GM12865 (cell line): ENCODE measurements at regions not wholly inside any gene's neighbourhood (a gene's known extent, or its start where the extent isn't known, plus 50 kb on each side); places are given as distances from the start of the nearest gene placed in this dataset.

Experiments used
- DNase-seq: peaks from one replicate; pipeline ENCODE4 v3.0.0; 2010; ENCODE audit warnings: low read depth
- H3K4me3 ChIP-seq: 2 replicates; pipeline ENCODE4 v1.5.1; 2011; ENCODE audit warnings: mild to moderate bottlenecking, low read depth, low read length, control low read depth
- TF ChIP-seq, protein P1 (sequence below): IDR thresholded peaks from 2 replicates; pipeline ENCODE4 v1.5.1; 2011; ENCODE audit warnings: low read length, control low read depth, low read depth, inconsistent platforms; ENCODE audit not compliant: insufficient read depth; ENCODE audit errors: missing control alignments

DNA sequence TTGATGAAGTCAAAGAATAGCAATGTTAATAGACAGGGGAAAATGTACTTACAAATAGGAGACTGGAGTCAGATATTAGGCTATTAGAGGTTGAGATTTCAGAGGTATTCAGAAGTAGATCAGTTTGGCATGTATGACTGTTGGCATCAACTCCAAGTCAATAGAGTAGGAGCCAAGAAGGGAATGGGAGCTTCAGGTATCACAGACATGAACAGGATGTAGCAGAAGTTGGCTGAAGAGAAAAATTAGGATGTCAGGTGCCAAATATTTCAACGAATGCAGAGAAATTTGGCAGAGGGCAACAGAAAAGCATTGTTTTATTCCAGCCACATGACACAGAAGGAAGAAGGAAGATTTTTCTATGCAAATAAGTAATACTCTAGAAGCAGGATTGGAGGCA, 69.7 kb downstream of the GLYATL1 start:
- DNase-seq, result no peak
- TF ChIP-seq, protein P1, sequence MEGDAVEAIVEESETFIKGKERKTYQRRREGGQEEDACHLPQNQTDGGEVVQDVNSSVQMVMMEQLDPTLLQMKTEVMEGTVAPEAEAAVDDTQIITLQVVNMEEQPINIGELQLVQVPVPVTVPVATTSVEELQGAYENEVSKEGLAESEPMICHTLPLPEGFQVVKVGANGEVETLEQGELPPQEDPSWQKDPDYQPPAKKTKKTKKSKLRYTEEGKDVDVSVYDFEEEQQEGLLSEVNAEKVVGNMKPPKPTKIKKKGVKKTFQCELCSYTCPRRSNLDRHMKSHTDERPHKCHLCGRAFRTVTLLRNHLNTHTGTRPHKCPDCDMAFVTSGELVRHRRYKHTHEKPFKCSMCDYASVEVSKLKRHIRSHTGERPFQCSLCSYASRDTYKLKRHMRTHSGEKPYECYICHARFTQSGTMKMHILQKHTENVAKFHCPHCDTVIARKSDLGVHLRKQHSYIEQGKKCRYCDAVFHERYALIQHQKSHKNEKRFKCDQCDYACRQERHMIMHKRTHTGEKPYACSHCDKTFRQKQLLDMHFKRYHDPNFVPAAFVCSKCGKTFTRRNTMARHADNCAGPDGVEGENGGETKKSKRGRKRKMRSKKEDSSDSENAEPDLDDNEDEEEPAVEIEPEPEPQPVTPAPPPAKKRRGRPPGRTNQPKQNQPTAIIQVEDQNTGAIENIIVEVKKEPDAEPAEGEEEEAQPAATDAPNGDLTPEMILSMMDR, result no peak
- H3K4me3 ChIP-seq, result no peak overlapping the region

DNA sequence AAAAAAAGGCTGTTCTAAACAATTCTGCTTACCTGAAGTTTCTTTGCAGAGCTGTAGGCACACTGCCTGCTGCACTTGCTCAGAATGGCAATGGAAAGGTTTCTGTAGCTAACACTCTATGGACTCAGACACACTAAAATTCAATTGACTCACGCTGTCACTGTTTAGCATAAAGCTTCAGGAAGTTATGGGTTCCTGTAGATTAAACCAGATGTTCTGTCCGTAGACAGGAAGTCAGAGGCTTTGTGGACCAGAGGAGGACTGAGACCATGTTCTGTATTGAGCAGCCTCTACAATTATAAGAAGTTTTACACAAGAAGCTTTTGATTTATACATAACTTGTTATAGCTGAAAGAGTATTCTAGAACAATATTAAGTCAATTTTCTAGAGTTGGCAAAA, 70.4 kb downstream of the GLYATL1 start:
- H3K4me3 ChIP-seq, result no peak overlapping the region
- peak; percentile 6 for DNase-seq
- TF ChIP-seq, protein P1, result no peak

DNA sequence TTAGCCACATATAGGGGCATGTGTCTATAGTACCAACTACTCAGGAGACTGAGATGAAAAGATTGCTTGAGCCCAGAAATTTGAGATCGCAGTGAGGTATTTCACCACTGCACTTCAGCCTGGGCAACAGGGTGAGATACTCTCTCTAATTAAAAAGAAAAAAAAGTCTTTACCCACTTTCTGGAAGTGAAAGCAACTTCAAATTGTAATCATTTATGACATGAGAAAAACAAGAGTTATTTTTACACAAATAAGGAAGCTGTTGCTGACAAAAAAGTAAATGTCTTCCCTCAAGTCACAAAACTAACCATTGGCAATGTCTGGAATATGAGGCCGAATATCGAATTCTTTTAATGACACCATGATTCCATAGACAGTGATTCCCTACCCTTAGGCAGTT, 71.4 kb downstream of the GLYATL1 start:
- no peak overlapping the region for H3K4me3 ChIP-seq
- DNase-seq, result no peak
- TF ChIP-seq, protein P1, result no peak

DNA sequence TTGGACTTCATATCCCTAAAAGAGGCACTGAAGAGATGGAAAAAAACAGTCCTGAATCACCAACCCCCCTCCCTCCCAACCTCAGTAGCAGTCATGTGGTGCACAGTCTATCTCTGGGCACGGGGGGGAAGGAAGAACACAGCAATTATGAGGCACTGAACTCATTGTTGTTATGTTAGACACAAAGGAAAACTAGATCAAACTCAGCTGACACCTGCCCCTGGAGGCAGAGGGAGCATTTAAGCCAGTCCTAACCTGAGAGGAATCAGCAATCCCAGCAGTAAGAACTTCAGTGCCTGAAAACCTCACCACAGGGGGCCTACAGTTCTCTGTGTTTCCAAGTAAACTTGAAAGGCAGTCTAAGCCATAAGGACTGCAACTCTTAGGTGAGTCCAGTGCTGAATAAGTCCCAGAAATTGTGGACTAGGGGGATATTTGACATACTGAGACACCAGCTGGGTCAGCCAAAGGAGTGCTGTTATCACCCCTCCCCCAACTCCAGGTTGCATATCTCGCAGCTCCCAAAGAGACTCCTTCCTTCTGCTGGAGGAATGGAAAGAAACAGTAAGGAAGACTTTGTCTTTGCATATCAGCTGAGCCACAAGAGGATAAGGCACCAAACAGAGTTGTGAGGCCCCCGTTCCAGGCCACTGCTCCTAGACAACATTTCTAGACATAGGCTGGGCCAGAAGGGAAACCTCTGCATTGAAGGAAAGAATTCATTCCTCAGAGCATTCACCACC, 72.5 kb downstream of the GLYATL1 start:
- no peak for DNase-seq
- H3K4me3 ChIP-seq, result no peak overlapping the region
- TF ChIP-seq, protein P1, result no peak

DNA sequence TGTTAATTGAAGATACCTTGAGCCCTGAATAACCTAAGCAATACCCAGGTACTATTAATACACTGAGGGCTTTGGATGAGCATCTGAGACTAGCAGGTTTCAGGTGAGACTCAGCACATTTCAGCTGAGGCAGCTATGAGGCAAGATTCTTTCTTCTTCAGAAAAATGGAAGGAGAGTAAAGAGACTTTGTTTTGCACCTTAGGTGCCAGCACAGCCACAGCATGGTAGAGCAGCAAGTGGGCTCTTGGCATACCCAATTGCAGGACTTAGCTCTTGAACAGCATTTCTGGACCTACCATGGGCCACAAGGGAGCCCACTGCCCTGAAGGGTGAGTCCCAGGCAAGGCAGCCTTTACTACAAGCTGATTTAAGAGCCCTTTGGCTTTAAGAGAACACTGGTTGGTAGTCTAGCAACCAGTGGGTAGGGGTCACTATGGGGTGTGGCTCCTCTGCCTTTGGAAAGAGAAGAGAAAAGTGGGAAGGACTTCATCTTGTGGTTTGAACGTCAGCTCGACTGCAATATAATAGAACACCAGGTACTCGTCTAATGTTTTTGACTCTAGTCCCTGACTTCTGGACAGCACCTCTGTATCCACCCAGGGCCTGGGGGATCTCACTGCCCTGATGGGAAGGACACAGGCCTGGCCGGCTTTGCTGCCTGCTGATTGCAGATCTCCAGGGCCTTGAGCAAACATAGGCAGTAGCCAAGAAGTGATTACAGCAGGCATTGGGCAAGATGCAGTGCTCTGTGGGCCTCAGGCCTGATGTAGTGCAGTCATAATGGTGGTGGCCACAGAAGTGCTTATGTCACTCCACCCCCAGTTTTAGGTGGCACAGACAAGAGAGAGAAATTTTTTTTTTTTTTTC, 73.3 kb downstream of the GLYATL1 start:
- TF ChIP-seq, protein P1, result no peak
- no peak overlapping the region for H3K4me3 ChIP-seq
- DNase-seq, result no peak

DNA sequence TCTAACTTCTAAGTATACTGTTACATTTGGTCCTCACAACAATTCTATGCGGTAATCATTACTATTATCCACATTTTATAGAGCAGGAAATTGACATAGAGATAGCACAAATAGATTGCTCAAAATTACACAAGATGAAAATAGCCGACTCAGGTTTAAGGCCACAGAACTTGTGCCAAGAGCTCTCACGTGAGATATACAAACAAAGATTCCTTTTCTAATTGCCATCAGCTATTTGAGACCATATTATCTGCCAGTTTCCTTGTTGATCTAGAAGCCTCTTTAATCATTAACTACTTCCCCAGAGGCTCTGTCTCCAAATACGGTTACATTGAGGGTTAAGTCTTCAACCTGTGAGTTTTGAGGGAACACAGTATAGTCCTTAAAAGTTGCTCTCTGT, 61.0 kb upstream of the GLYATL1B start:
- H3K4me3 ChIP-seq, result no peak overlapping the region
- TF ChIP-seq, protein P1, result no peak
- DNase-seq, result no peak
